PC-3 (cell line): ENCODE measurements at regions not wholly inside any gene's neighbourhood (a gene's known extent, or its start where the extent isn't known, plus 50 kb on each side); places are given as distances from the start of the nearest gene placed in this dataset.

Experiments
- EZH2 ChIP-seq: fragments of 300-600 bp; sonication (generic); IDR thresholded peaks from one replicate; pipeline ENCODE4 v1.6.1; 2017; ENCODE audit warnings: antibody characterized with exemption, mild to moderate bottlenecking, low read length; ENCODE audit not compliant: unreplicated experiment
- EZH2phosphoT487 ChIP-seq: fragments of 300-600 bp; sonication (generic); IDR thresholded peaks from 2 replicates; pipeline ENCODE4 v1.6.1; 2018; ENCODE audit warnings: mild to moderate bottlenecking, antibody characterized with exemption, low read length, borderline replicate concordance
- TF ChIP-seq, protein P1 (sequence below): fragments of 300-600 bp; sonication (generic); conservative IDR thresholded peaks from 2 replicates; pipeline ENCODE4 v1.5.1; 2017; ENCODE audit warnings: antibody characterized with exemption, low read depth, mild to moderate bottlenecking, low read length

DNA sequence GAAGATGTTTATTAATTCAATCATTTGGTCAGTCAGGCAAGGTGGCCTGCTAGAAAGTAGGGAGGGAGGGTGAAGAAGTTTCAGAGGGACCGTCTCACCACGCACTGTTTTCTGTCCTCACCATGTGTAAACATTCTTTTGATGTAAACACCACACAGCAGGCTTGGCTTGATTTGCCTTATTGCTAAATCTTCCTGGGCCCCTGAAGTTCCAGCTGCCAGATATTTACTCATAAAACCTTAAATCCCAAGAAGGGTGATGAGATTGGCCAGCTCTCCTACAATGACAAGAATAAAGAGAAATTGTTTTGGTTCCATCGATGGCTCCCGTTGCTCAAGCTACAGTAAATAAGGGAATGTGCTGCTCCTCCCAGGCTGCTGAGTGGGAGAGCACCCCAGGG lies 198.2 kb upstream of the TMTC4 start:
- TF ChIP-seq, protein P1, sequence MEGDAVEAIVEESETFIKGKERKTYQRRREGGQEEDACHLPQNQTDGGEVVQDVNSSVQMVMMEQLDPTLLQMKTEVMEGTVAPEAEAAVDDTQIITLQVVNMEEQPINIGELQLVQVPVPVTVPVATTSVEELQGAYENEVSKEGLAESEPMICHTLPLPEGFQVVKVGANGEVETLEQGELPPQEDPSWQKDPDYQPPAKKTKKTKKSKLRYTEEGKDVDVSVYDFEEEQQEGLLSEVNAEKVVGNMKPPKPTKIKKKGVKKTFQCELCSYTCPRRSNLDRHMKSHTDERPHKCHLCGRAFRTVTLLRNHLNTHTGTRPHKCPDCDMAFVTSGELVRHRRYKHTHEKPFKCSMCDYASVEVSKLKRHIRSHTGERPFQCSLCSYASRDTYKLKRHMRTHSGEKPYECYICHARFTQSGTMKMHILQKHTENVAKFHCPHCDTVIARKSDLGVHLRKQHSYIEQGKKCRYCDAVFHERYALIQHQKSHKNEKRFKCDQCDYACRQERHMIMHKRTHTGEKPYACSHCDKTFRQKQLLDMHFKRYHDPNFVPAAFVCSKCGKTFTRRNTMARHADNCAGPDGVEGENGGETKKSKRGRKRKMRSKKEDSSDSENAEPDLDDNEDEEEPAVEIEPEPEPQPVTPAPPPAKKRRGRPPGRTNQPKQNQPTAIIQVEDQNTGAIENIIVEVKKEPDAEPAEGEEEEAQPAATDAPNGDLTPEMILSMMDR: no peak
- no peak for TF ChIP-seq EZH2phosphoT487
- TF ChIP-seq EZH2: no peak
